Right cardiac atrium (tissue), 5 donors: ENCODE measurements at regions not wholly inside any gene's neighbourhood (a gene's known extent, or its start where the extent isn't known, plus 50 kb on each side); places are given as distances from the start of the nearest gene placed in this dataset.
"Not testable (repeated sequence)": the region's sequence is repeated elsewhere in the genome, so short reads cannot be mapped to it uniquely, and the experiment has no call there.

Experiments
- ATAC-seq, 2 donors: fragments of 200-7000 bp; cut with Tn5 transposase; one replicate each; pipeline versions ENCODE4 v1.8.0 to v1.9.1; 2020; ENCODE audit warnings: moderate library complexity in 2 of 2, mild to moderate bottlenecking in 1 of 2
- DNase-seq, 3 donors: peaks; one replicate each; pipeline ENCODE4 v3.0.0-alpha.2; 2020
- H3K27ac ChIP-seq: one replicate; pipeline ENCODE4 v1.5.1; 2013; ENCODE audit warnings: mild to moderate bottlenecking, low read length, control low read depth, moderate library complexity
- H3K27me3 ChIP-seq: one replicate; pipeline ENCODE4 v1.6.1; 2013; ENCODE audit not compliant: control insufficient read depth, insufficient read depth
- H3K4me1 ChIP-seq: one replicate; pipeline ENCODE4 v1.6.1; 2013; ENCODE audit warnings: low read length; ENCODE audit not compliant: control insufficient read depth, insufficient read depth
- H3K4me3 ChIP-seq: one replicate; pipeline ENCODE4 v1.5.1; 2013; ENCODE audit warnings: low read length, control low read depth
- H3K9me3 ChIP-seq: one replicate; pipeline ENCODE4 v1.6.1; 2013; ENCODE audit warnings: low read length; ENCODE audit not compliant: control insufficient read depth
- WGBS: extraction: QIAGEN DNeasy Blood & Tissue Kit; methylation state at CpG from one replicate; pipeline ENCODE4 v1.1.7; 2013; 5-methylcytosine and 5-hydroxymethylcytosine counted together
- intact Hi-C, 4 donors: fragments of 100-400 bp; cut with DNase I; formaldehyde crosslinking; loops; one replicate each; pipeline versions ENCODE4 v1.11.0 to v1.14.0; 2022 to 2023
- donor health status: healthy with polysubstance abuse.
- donor health status: DM: no; HTN: yes; CAD: no.
- donor health status: DM: no; HTN: no; CAD: no.
- donor health status: DM: no; HTN: yes; CAD: no; lungs with severe emphysema.
- donor health status: DM: yes; HTN: yes; CAD: no.

GRCh38 chr21:14008006-14008405 is 202.7 kb downstream of the LIPI start:
- H3K4me3 ChIP-seq, H3K27me3 ChIP-seq, H3K4me1 ChIP-seq, DNase-seq, H3K9me3 ChIP-seq, intact Hi-C loops, ATAC-seq, H3K27ac ChIP-seq: not testable (repeated sequence)
- WGBS: 90% methylated on average over 17 of the region's 17 CpGs

DNA sequence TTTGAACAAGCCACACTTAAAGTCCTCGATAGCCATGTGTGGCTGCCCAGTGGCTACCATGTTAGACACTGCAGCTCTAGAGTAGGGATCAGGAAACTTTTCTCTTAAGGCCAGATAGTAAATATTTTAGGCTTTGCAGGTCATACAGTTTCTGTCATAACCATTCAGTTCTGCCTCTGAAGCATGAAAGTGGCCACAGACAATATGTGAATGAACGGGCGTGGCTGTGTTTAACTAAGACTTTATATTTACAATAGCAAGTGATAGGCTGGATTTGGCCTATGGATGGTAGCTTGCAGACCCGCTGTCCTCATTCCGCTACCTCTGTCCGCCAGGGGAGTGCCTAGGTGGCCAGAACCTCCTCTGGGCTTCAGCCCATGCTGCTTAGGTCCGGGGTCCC is 204.6 kb downstream of the LIPI start:
- DNase-seq, H3K27ac ChIP-seq, ATAC-seq, H3K9me3 ChIP-seq, H3K4me3 ChIP-seq, H3K4me1 ChIP-seq, H3K27me3 ChIP-seq, intact Hi-C loops: not testable (repeated sequence)
- 73% methylated on average over 6 of the region's 7 CpGs for WGBS

DNA sequence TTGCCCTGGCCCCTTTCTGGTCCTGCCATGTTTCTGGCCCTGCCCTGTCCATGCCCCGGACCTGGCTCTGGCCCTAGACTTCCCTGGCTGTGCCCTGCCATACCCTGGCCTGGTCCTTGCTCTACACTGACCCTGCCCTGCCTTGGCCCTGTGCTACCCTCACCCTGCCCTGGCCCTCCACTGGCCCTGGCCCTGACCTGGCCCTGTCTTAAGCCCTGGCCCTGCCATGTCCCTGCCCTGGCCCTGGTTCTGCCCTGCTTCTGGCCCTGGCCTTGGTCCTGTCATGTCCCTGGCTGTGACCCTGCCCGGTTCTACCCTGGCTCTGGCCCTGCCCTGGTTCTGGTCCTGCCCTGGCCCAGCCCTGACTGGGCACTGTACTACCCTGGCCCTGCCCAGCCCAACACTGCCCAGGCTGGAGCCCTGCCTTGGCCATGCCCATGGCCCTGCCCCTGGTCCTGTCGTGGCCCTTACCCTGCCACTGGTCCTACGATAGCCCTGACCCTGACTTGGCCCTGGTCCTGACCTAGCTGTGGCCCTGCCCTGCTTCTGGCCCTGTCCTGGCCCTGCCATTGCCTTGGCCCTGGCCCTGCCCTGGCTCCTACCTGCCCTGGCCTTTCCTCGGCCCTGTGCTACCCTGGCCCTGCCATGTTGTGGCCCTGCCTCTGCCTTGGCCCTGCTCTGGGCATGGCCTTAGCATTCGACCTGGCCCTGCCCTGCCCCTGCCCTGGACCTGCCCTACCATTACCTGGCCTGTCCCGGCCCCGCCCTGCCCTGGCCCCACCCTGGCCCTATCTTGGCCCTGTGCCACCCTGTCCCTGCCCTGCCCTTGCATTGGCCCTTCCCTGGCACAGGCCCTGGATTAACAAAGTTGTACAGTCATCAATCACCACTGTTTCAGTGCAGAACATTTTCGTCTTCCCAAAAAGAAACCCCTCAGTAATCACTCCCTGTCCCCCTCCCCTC is 223.5 kb downstream of the LIPI start:
- H3K4me1 ChIP-seq, H3K4me3 ChIP-seq, intact Hi-C loops, H3K27me3 ChIP-seq, H3K27ac ChIP-seq, H3K9me3 ChIP-seq: not testable (repeated sequence)
- 76% methylated on average over 8 of the region's 9 CpGs for WGBS
- DNase-seq: peak in 1 of 3 donors; percentile 42
- peak; percentile 51 to 55 for ATAC-seq

GRCh38 chr21:13985865-13986863 is 224.6 kb downstream of the LIPI start:
- H3K4me3 ChIP-seq, intact Hi-C loops, H3K4me1 ChIP-seq, H3K9me3 ChIP-seq, H3K27me3 ChIP-seq, H3K27ac ChIP-seq: not testable (repeated sequence)
- DNase-seq (peak in 2 of 3 donors; percentile 30 to 43), ATAC-seq (peak in 1 of 2 donors; percentile 36)
- 89% methylated on average over 10 of the region's 10 CpGs for WGBS

DNA sequence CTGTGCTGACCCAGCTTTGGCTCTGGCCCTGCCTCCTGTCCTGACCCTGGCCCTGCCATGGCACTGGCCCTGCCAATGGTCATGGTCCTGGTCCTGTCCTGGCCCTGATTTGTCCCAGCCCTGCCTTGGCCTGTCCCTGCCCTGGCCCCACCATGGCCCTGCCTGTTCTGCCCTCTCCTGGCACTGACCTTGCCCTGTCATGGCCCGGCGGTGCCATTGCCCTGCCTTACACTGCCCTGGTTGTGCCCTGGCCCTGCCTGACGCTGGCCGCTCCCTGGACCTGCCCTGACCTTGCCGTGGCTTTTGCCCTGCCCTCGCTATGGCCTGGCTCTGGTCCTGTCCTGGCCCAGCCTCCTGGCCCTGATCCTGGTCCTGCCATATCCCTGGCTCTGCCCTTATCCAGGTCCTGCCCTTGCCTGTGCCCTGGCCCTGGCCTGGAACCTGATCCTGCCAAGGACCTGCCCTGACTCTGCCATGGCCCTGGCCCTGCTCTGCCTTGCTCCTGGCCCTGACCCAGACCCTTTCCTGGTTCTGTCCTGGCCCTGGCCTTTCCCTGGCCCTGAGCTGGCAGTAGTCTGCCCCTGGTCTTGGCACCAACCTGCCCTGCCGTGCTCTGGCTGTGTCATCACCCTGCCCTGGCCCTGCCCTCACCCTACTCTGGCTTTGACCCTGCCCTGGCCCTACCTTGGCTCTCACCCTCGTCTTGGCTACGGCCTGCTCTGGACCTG is 225.5 kb downstream of the LIPI start:
- intact Hi-C loops, H3K27me3 ChIP-seq, H3K27ac ChIP-seq, ATAC-seq, H3K4me1 ChIP-seq, H3K9me3 ChIP-seq, H3K4me3 ChIP-seq: not testable (repeated sequence)
- peak in 1 of 3 donors; percentile 27 for DNase-seq
- WGBS: 72% methylated on average over 7 of the region's 9 CpGs

DNA sequence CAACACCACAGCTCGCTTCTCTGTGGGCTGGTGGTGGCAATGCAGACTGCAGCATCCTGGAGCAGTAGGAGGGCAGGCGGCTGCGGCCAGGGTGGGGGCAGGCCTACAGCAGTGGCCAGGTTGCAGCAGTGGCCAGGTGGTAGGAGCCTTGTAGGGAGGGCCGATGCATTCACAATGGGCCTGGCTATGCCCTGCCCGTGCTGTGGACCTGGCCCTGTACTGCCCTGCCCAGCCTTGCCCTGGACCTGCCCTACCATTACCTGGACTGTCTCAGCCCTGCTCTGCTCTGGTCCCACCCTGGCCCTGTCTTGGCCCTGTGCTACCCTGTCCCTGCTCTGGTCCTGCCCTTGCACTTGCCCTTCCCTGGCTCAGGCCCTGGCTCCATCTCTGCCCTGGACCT is 226.0 kb downstream of the LIPI start:
- H3K27me3 ChIP-seq, H3K9me3 ChIP-seq, intact Hi-C loops, H3K4me3 ChIP-seq, H3K4me1 ChIP-seq, ATAC-seq, H3K27ac ChIP-seq: not testable (repeated sequence)
- DNase-seq: peak in 1 of 3 donors; percentile 20
- 94% methylated on average over 5 of the region's 5 CpGs for WGBS

DNA sequence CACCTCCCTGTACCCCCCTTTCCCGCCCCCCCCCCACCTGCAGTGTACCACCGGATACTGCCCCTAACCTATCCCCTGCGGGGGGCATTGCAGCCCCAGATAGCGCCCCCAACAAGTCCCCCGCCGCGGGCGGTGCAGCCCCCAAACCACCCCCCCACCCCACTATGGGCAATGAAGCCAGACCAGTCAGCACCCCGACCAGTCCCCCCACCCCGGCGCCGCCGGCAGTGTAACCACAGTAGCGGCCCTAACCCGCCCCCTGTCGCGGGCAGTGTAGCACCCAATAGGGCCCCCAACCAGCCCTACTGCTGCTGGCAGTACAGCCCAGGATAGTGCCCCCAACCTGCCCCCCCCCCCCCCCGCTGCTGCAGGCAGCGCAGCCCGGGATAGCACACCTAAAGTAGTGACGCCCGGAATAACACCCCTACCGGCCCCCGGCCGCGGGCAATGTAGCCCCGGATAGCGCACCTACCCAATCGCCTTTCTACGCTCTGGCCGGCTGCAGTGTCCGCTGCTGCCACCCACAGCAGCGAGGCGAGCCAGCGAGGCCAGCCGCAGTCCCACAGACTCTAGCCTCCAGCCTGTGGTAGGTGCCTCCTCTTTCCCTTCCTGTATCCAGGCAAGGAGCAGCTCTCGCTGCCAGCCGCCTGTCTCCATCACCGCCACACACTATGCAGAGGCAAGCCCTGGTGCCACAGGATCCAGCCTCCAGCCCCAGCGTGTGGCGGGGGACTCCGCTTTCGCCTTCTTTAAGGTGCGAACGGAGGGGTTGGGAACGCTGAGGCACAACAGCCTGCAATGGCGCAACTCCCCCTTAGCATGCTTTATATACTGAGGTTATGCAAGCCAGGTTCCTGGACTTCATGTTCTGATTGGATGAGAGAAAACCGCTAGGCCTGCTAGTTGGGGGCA is 229.3 kb downstream of the LIPI start:
- H3K4me3 ChIP-seq: not testable (repeated sequence)

DNA sequence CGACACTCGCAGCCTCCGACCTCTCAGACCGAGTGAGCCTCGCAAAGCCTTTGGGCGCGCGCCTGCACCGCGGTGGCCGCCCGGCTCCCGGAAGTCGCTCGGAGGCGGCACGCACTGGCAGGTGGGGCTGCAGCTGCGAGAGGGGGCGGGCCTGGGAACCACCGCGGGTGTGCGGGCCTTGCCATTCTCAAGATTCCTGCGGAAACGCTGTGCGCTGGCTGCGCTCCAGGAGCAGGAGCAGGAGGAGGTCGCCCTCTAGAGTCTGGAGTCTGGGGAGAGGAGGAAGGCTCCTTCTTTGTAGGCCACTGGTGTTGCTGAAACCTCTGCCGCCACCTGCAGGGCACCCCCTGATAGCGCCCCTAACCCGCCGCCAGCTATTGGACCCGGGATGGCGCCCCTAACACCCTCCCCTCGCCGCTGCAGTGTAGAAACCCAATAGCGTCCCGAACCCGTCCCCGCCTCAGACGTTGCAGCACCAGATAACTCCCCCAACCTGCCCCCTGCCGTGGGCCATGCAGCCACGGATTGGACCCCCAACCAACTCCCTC is 230.6 kb downstream of the LIPI start:
- ATAC-seq: peak; percentile 92 to 96
- 67% methylated on average over 39 of the region's 42 CpGs for WGBS
- intact Hi-C loops, H3K4me1 ChIP-seq, H3K27me3 ChIP-seq, H3K9me3 ChIP-seq, H3K4me3 ChIP-seq, H3K27ac ChIP-seq: not testable (repeated sequence)
- peak; percentile 84 to 90 (median 84) for DNase-seq

More for the DNA sequence above, 229.3 kb downstream of the LIPI start:
- H3K9me3 ChIP-seq, H3K4me1 ChIP-seq, H3K27me3 ChIP-seq, intact Hi-C loops, H3K27ac ChIP-seq: not testable (repeated sequence)
- ATAC-seq: peak in 1 of 2 donors; percentile 7
- DNase-seq: peak in 2 of 3 donors; percentile 33 to 51
- 95% methylated on average over 48 of the region's 48 CpGs for WGBS

DNA sequence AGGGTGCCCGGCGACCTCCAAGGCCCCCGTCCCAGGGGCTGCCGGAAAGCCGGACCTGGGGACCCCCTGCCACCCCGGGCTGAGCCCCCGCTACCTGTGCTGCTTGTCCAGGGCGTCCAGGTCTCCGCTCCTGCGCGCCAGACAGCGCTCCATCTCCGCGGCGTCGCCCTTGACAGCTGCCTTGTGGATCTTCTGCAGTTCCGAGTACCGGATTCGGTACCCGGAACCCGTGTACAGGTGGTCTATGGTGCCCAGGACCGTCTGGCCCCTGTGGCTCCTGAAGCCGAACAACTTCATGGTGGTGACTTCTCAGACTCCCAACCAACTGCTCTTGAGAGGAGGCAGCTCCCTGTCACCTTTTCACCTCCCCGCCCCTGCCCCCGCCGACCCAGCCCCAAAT is 231.1 kb downstream of the LIPI start:
- H3K4me1 ChIP-seq, H3K27ac ChIP-seq, H3K4me3 ChIP-seq, H3K9me3 ChIP-seq, intact Hi-C loops, H3K27me3 ChIP-seq: not testable (repeated sequence)
- peak in 1 of 2 donors; percentile 48 for ATAC-seq
- 80% methylated on average over 26 of the region's 26 CpGs for WGBS
- DNase-seq: peak in 1 of 3 donors; percentile 28
